ENCODE measurements at regions not wholly inside any gene's neighbourhood (a gene's known extent, or its start where the extent isn't known, plus 50 kb on each side); places are given as distances from the start of the nearest gene placed in this dataset.

DNA sequence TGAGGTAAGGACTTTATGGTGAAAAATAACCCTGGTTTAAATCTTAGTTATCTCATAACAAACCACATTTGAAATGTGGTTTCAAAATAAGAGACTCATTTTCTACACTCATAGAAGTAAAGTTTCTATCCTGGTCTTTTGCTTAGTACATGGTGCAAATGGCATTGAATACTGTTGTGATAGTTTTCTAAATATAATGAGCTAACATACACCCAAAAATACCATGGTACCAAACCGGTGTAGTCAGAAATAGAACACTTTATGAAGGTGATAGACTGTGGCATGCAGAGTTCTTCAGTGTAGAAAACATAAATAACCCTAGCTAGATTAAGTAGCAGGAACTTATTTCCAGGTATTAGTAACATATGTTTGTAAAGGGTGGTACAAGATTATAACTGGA lies 629.4 kb downstream of the PLOD2 start:
- TF ChIP-seq, protein P1, sequence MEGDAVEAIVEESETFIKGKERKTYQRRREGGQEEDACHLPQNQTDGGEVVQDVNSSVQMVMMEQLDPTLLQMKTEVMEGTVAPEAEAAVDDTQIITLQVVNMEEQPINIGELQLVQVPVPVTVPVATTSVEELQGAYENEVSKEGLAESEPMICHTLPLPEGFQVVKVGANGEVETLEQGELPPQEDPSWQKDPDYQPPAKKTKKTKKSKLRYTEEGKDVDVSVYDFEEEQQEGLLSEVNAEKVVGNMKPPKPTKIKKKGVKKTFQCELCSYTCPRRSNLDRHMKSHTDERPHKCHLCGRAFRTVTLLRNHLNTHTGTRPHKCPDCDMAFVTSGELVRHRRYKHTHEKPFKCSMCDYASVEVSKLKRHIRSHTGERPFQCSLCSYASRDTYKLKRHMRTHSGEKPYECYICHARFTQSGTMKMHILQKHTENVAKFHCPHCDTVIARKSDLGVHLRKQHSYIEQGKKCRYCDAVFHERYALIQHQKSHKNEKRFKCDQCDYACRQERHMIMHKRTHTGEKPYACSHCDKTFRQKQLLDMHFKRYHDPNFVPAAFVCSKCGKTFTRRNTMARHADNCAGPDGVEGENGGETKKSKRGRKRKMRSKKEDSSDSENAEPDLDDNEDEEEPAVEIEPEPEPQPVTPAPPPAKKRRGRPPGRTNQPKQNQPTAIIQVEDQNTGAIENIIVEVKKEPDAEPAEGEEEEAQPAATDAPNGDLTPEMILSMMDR (IDR thresholded peaks at IDR 0.05) = no peak
- TF ChIP-seq POLR2A (IDR thresholded peaks at IDR 0.05) = no peak

Measured in tibial nerve (tissue), 3 donors.